ENCODE measurements at regions not wholly inside any gene's neighbourhood (a gene's known extent, or its start where the extent isn't known, plus 50 kb on each side); places are given as distances from the start of the nearest gene placed in this dataset.
A peak's percentile ranks its signal among the peaks of the same experiment; 100 is the strongest.
"Not testable (repeated sequence)": the region's sequence is repeated elsewhere in the genome, so short reads cannot be mapped to it uniquely, and the experiment has no call there.

DNA sequence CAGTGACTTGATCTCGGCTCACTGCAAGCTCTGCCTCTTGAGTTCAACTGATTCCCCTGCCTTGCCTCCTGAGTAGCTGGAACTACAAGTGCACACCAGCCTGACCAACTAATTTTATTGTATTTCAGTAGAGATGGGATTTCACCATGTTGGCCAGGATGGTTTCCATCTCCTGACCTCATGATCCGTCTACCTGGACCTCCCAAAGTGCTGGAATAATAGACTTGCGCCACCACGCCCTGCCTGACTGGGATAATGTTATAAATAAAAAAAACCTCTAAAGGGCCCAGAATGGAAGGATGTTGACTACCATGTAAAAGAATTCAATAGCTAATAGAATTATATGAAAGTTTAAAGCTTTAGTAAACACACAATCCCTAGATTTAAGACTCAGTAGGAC is 91.9 kb downstream of the TSPY10 start:
- Histone ChIP-seq H4K20me1 (ENCODE audit: insufficient read depth, low read length) (no peaks in the 10 kb centered on the region), H2AFZ (ENCODE audit: low read depth, low read length) (no peak overlapping the region), H3K4me3 (ENCODE audit: low read depth in 1 of 2, low read length in 2 of 2) (no peak overlapping the region), H3K27ac (ENCODE audit: low read length) (no peak overlapping the region), H3K9me3 (ENCODE audit: insufficient read depth, low read length, severe bottlenecking) (no peaks in the 10 kb centered on the region), H3K79me2 (ENCODE audit: insufficient read depth, low read length) (no peaks in the 10 kb centered on the region), H3K9ac (ENCODE audit: low read depth, low read length) (no peak overlapping the region), H3K4me1 (ENCODE audit: insufficient read depth, low read length) (no peaks in the 10 kb centered on the region), H3K4me2 (ENCODE audit: insufficient read depth, low read length) (no peak overlapping the region), H3K36me3 (ENCODE audit: insufficient read depth, low read length) (no peaks in the 10 kb centered on the region), H3K27me3 (ENCODE audit: insufficient read depth, low read length, poor library complexity) (no peaks in the 10 kb centered on the region)
- TF ChIP-seq CTCF (IDR thresholded peaks at IDR 0.05; ENCODE audit: borderline replicate concordance, extremely low read depth, low read length, poor library complexity, severe bottlenecking): no peak
- TF ChIP-seq EZH2 (IDR thresholded peaks at IDR 0.05; ENCODE audit: borderline replicate concordance, low read depth, low read length, severe bottlenecking): no peak
- ATAC-seq (ENCODE audit: insufficient read depth, low read depth) (no peak), DNase-seq (no peak)

DNA sequence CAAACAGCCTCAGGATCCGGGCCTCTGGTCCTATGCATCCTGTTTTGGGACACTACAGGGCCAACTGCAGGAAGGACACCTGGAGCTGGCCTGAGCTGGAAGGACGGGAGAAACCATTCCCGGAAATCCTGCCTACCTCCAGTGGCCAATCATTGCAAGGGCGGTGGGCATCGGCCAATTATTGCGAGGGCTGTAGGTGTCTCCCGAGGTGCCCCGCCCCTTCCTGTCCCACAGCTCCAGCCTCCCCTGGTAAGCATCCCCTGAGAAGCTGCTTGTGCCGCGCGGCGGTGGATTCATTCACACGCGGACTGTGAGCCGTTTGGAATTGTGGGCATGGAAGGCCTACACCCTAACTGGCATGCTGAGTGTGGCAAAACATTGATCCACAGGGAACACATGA is 95.5 kb downstream of the TSPY10 start:
- no peaks in the 10 kb centered on the region for H4K20me1 ChIP-seq (ENCODE audit: insufficient read depth, low read length)
- H3K9me3 ChIP-seq (ENCODE audit: insufficient read depth, low read length, severe bottlenecking): no peaks in the 10 kb centered on the region
- no peak overlapping the region for H2AFZ ChIP-seq (ENCODE audit: low read depth, low read length)
- ATAC-seq (ENCODE audit: insufficient read depth, low read depth) (no peak), DNase-seq (no peak)
- H3K9ac ChIP-seq (ENCODE audit: low read depth, low read length): no peak overlapping the region
- H3K4me1 ChIP-seq (ENCODE audit: insufficient read depth, low read length): no peaks in the 10 kb centered on the region
- H3K36me3 ChIP-seq (ENCODE audit: insufficient read depth, low read length): no peaks in the 10 kb centered on the region
- no peak overlapping the region for H3K4me2 ChIP-seq (ENCODE audit: insufficient read depth, low read length)
- H3K27me3 ChIP-seq (ENCODE audit: insufficient read depth, low read length, poor library complexity): no peaks in the 10 kb centered on the region
- H3K27ac ChIP-seq (ENCODE audit: low read length): no peak overlapping the region
- H3K79me2 ChIP-seq (ENCODE audit: insufficient read depth, low read length): no peaks in the 10 kb centered on the region
- TF ChIP-seq CTCF (IDR thresholded peaks at IDR 0.05; ENCODE audit: borderline replicate concordance, extremely low read depth, low read length, poor library complexity, severe bottlenecking) (no peak), EZH2 (IDR thresholded peaks at IDR 0.05; ENCODE audit: borderline replicate concordance, low read depth, low read length, severe bottlenecking) (no peak)
- no peak overlapping the region for H3K4me3 ChIP-seq (ENCODE audit: low read depth in 1 of 2, low read length in 2 of 2)

- not testable (repeated sequence) for H3K36me3 ChIP-seq (ENCODE audit: insufficient read depth, low read length); H3K4me1 ChIP-seq (ENCODE audit: insufficient read depth, low read length); H3K4me2 ChIP-seq (ENCODE audit: insufficient read depth, low read length); H3K27me3 ChIP-seq (ENCODE audit: insufficient read depth, low read length, poor library complexity); H3K79me2 ChIP-seq (ENCODE audit: insufficient read depth, low read length); ATAC-seq (ENCODE audit: insufficient read depth, low read depth); H3K9ac ChIP-seq (ENCODE audit: low read depth, low read length); H3K27ac ChIP-seq (ENCODE audit: low read length); H2AFZ ChIP-seq (ENCODE audit: low read depth, low read length); H4K20me1 ChIP-seq (ENCODE audit: insufficient read depth, low read length); H3K4me3 ChIP-seq (ENCODE audit: low read depth in 1 of 2, low read length in 2 of 2); DNase-seq; H3K9me3 ChIP-seq (ENCODE audit: insufficient read depth, low read length, severe bottlenecking)
These were observed 113.0 kb downstream of the TSPY10 start for GRCh38 chrY:9640595-9641132.

- not testable (repeated sequence) for H3K4me1 ChIP-seq (ENCODE audit: insufficient read depth, low read length); H3K9me3 ChIP-seq (ENCODE audit: insufficient read depth, low read length, severe bottlenecking); H3K36me3 ChIP-seq (ENCODE audit: insufficient read depth, low read length); H3K4me3 ChIP-seq (ENCODE audit: low read depth in 1 of 2, low read length in 2 of 2); DNase-seq; H3K79me2 ChIP-seq (ENCODE audit: insufficient read depth, low read length); ATAC-seq (ENCODE audit: insufficient read depth, low read depth); H3K4me2 ChIP-seq (ENCODE audit: insufficient read depth, low read length); H3K27me3 ChIP-seq (ENCODE audit: insufficient read depth, low read length, poor library complexity); H3K27ac ChIP-seq (ENCODE audit: low read length); H4K20me1 ChIP-seq (ENCODE audit: insufficient read depth, low read length); H2AFZ ChIP-seq (ENCODE audit: low read depth, low read length); H3K9ac ChIP-seq (ENCODE audit: low read depth, low read length)
These were observed 138.5 kb downstream of the TSPY10 start for GRCh38 chrY:9666204-9666603.

- H3K9me3 ChIP-seq (ENCODE audit: insufficient read depth, low read length, severe bottlenecking); H3K79me2 ChIP-seq (ENCODE audit: insufficient read depth, low read length); H3K27me3 ChIP-seq (ENCODE audit: insufficient read depth, low read length, poor library complexity); H3K9ac ChIP-seq (ENCODE audit: low read depth, low read length); H3K4me3 ChIP-seq (ENCODE audit: low read depth in 1 of 2, low read length in 2 of 2); H3K27ac ChIP-seq (ENCODE audit: low read length); H3K4me1 ChIP-seq (ENCODE audit: insufficient read depth, low read length); H4K20me1 ChIP-seq (ENCODE audit: insufficient read depth, low read length); H2AFZ ChIP-seq (ENCODE audit: low read depth, low read length); H3K4me2 ChIP-seq (ENCODE audit: insufficient read depth, low read length); DNase-seq; H3K36me3 ChIP-seq (ENCODE audit: insufficient read depth, low read length): not testable (repeated sequence)
- ATAC-seq (ENCODE audit: insufficient read depth, low read depth): peak; percentile 35; the same call in 2 of the 3 replicates
These were observed 164.8 kb downstream of the TSPY10 start for GRCh38 chrY:9692481-9692880.

DNA sequence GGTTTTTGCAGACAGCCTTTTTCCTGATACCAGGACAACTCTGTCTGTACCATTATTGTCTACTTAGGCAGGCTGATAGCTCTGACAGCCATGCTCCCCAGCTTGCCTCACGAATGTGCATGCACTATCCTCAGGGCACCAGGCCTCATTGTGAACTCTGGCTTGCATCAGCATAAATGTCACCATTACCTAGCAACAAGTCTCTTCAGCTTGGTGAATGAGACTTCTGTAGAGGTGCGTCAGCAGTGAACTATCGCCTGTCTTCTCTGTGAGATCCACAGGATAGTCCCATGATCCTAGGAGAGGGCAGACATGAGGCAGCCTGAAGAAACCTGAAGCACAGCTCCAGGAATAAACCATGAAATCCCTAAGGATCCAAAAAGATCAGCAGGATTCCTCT is 189.3 kb downstream of the TSPY10 start:
- H3K4me1 ChIP-seq (ENCODE audit: insufficient read depth, low read length); H3K9ac ChIP-seq (ENCODE audit: low read depth, low read length); H2AFZ ChIP-seq (ENCODE audit: low read depth, low read length); ATAC-seq (ENCODE audit: insufficient read depth, low read depth); H3K4me2 ChIP-seq (ENCODE audit: insufficient read depth, low read length); H3K4me3 ChIP-seq (ENCODE audit: low read depth in 1 of 2, low read length in 2 of 2); DNase-seq; H3K79me2 ChIP-seq (ENCODE audit: insufficient read depth, low read length); H3K27ac ChIP-seq (ENCODE audit: low read length); H3K9me3 ChIP-seq (ENCODE audit: insufficient read depth, low read length, severe bottlenecking); H3K36me3 ChIP-seq (ENCODE audit: insufficient read depth, low read length); H4K20me1 ChIP-seq (ENCODE audit: insufficient read depth, low read length); H3K27me3 ChIP-seq (ENCODE audit: insufficient read depth, low read length, poor library complexity): not testable (repeated sequence)

DNA sequence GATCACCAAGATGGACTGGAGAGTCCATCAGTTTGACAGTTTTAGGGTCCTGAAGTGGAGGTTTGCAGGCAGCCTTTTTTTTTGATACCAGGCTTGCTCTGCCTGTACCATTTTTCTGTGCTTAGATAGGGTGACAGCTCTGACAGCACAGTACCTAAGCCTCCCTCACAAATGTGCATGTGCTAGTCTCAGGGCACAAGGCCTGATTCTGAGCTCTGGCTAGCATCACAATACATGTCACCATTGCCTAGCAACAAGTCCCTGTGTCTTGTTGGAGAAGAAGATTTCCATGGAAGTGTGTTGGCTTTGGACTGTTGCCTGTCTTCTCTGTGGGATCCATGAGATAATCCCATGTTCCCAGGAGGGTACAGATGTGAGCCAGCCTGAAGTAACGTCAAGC is 191.1 kb downstream of the TSPY10 start:
- not testable (repeated sequence) for H3K27ac ChIP-seq (ENCODE audit: low read length); DNase-seq; H3K4me3 ChIP-seq (ENCODE audit: low read depth in 1 of 2, low read length in 2 of 2); ATAC-seq (ENCODE audit: insufficient read depth, low read depth); H3K4me1 ChIP-seq (ENCODE audit: insufficient read depth, low read length); H3K9ac ChIP-seq (ENCODE audit: low read depth, low read length); H4K20me1 ChIP-seq (ENCODE audit: insufficient read depth, low read length); H3K9me3 ChIP-seq (ENCODE audit: insufficient read depth, low read length, severe bottlenecking); H3K4me2 ChIP-seq (ENCODE audit: insufficient read depth, low read length); H3K36me3 ChIP-seq (ENCODE audit: insufficient read depth, low read length); H3K27me3 ChIP-seq (ENCODE audit: insufficient read depth, low read length, poor library complexity); H2AFZ ChIP-seq (ENCODE audit: low read depth, low read length); H3K79me2 ChIP-seq (ENCODE audit: insufficient read depth, low read length)

Measured in DND-41 (cell line).